Stimulated activated CD4-positive, alpha-beta T cell treated with anti-CD3 and anti-CD28 coated beads, Interleukin-2, amount 100 ng/mL, for 48 hours (primary cell): ENCODE measurements at regions not wholly inside any gene's neighbourhood (a gene's known extent, or its start where the extent isn't known, plus 50 kb on each side); places are given as distances from the start of the nearest gene placed in this dataset.

Experiments used
- DNase-seq, 2 donors: peaks; one replicate each; pipeline ENCODE4 v3.0.0-alpha.2; 2020

DNA sequence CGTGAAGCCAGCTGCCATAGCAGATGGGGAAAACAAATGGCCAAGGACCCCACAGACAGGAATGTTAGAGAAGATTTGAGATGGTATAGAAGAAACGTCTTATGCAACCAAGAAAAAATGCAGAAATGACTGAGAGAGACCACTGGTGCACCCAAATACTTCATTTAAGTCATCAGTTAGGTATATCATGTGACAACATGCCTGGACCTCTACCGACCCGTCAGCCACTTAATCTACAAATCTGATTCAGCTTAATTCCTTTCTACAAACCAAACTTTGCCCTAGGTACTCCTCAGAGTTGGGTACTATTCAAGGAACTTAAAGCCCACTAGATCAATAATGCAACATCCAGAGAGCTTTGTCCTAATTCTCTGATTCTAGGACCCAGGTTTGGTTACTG, 126.0 kb upstream of the UBE2E2 start:
- no peak for DNase-seq

DNA sequence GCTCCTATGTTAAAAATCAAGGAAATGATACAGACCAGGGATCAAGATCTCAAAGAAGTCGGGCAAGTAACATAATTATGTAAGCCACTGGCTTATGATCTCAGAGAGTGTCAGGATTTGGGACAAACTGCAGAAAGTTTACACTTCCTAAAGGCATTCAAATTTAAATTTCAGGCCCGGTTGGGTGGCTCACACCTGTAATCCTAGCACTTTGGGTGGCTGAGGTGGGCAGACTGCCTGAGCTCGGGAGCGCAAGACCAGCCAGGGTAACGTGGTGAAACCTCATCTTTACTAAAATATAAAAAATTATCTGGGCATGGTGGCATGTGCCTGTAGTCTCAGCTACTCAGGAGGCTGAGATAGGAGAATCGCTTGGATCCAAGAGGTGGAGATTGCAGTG, 124.4 kb upstream of the UBE2E2 start:
- no peak for DNase-seq

DNA sequence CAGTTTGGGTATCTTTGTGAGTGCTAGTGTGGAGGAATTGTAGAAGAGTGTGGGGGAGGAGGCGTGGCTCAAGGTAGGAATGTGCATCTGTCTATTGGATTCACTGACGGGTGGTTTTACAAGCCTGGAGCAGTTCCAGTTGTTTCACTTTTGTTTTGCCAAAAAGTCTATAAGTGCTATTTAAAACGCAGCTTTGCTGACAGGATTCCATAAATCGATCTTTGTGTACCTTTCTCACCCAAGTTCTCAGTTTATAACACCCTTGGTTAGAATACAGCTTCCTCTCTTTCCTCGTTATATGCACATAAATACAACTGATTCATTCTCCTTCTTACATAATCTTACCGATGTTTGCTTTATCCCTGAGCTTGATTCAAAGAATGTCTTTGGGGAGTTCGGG, 123.2 kb upstream of the UBE2E2 start:
- DNase-seq: no peak

GRCh38 chr3:23083701-23084100, 119.4 kb upstream of the UBE2E2 start:
- DNase-seq: no peak

DNA sequence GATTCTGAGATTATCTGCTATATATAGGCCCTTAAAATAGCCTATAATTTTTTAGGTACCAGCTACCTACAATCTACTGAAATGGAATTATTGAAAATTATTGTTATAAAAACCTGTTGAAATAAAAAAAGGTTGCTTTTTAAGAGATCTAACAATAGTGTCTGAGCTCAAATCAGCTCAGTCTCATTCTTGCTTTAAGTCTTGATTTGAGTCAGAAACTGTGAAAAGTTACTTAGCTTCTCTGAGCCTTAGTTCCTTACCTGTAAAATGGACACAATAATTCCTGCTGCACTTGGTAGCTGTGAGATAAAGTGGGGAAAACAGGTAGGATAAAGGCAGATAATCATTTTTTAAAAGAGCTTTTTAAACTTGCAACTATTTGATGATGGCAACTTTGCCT, 118.8 kb upstream of the UBE2E2 start:
- DNase-seq: no peak

DNA sequence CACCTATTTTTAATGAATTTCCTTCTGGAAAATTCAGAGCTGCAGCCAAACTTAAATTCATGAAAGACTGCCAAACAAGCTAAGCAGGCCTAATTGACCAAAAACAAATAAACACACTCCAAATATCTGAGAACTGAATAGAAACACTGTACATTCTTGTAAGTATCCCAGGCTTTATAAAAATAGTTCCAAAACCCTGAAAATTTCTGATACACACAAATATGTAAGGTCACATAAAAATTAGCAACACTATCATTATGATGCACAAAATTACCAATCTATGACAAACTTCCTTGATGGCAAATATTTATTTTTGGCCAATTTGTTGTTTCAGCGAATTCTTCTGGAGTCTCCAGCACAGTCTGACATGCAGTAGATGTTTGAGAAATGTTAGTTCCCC, 117.9 kb upstream of the UBE2E2 start:
- DNase-seq: no peak

- DNase-seq: no peak
Measured at GRCh38 chr3:23086331-23086730, 116.8 kb upstream of the UBE2E2 start.

DNA sequence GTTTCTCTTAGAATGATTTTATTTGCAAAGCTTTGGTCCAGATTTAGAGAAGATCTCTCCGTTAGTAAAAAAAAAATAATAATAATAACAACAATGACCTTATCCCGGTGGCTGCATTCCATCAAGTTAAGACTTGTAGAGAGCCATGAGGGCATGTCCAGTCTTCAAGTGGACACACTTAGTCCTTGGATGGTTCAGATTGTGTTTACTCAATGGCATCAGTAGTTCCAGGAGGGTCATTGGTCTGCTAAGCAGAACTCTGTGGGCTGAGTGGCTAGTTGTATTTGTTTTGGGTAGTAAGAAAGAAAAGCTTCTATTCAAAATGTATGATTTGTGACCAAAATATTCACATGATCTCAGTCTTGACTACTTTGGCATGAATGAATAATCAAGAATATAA, 116.3 kb upstream of the UBE2E2 start:
- DNase-seq: no peak

DNA sequence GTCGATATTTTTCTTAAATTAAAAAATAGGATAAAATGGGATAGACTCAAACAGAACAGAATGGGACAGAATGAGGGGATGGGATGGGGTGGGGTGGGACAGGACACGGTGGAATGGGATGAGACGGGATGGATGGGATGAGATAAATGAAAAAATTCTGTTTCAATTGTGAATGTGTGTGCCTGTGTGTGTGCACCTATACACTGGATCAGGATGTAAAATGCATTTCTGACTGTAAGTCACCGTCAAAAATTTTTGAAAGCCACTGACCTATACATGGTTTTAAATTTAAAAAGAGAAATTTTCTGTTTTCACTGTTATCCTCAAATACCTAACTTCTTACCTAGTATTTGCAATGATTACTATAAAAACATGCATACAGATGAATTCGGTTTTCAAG, 108.7 kb upstream of the UBE2E2 start:
- no peak for DNase-seq

DNA sequence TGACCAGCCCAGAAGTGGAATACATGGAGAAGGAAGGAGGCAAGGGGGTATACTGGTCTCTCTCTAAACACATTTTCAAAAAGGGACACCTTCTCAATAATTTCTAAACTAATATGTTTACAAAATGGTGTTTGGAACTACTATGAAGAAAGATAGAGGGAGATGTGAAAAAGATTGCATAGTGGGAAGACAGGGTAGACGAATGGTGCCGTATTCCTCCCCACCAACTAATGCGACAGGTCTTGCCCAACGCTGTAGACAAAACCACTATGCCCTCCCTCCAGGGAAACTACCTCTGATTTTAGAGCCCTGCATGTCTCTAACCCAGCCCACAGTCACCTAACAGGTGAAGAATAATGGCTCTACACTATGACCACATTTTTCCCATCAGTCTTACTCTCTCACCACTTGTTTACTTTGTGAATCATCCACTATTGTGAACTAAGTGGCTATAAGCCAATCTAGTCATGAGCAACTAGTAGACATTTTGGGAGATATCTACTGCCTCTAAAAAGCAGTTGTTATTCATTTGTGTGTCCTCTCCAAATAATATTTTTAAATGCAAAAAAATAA, 108.2 kb upstream of the UBE2E2 start:
- no peak for DNase-seq

DNA sequence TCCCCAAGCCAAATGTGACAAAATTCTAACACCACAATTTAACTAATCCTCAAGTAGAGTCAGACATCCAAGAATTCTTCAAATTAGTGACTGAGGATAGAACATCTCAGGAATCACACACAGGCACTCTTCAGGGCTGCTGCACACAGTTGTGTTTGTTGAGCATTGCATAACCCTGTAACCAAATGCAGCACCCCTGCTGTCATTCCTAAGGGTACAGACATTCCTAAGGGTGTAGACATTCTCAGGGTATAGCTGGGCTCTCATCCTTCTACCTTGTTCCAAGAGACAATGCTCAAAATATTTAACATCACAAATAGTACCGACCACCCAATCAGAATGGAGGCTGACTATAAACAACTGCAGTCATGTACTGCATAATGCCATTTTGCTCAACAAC, 107.1 kb upstream of the UBE2E2 start:
- DNase-seq: no peak

DNA sequence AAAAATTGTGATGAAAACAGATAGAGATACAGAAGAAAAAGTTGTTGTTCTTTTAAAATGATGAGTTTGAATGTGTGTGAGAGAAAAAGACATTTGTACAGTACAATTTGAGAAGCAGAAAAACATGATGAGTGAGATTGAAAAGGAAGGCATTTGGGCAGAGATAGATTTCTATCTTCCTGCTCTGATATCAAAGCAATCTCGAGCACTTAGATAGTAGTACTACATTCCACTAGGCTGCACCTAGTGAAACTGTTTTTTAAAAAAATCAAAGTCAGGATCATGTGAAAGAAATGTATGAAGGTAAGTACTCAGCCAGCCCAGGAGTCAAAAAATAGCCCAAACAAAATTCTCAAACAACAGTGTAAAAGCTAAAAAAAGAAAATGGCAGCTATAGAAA, 104.1 kb upstream of the UBE2E2 start:
- no peak for DNase-seq

DNA sequence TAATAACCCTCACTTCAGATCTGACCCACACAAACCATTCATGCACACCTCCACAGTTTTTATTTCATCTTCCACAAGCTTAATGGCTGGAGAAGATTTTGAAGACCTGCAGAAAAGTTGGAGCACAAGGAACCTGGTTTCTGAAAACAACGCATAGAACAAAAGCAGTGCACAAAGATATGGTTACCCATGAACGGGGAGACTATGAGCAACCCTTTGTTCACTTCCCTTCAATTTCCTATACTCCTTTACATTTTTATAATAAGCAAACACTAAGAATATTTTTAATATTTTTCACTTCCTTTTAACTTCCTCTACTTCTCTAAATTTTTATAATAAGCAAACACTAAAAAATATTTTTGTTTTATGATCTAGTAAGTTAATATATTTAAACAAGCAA, 103.5 kb upstream of the UBE2E2 start:
- no peak for DNase-seq

DNA sequence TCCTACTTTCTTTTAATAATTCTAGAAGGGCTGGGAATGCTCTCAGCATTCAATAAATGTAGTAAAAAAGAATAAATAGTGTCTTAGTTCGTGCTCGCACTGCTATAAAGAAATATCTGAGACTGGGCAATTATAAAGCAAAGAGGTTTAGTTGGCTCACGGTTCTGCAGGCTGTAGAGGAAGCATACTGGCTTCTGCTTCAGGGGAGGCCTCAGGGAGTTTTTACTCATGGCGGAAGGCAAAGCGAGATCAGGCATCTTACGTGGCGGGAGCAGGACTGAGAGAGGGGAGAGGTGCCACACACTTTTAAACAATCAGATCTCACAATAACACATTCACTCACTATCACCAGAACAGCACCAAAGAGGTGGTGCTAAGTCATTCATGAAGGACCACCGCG, 103.0 kb upstream of the UBE2E2 start:
- no peak for DNase-seq

GRCh38 chr3:23103764-23104163, 99.4 kb upstream of the UBE2E2 start:
- DNase-seq: no peak

- DNase-seq: no peak
Measured at GRCh38 chr3:23105048-23105447, 98.1 kb upstream of the UBE2E2 start.

DNA sequence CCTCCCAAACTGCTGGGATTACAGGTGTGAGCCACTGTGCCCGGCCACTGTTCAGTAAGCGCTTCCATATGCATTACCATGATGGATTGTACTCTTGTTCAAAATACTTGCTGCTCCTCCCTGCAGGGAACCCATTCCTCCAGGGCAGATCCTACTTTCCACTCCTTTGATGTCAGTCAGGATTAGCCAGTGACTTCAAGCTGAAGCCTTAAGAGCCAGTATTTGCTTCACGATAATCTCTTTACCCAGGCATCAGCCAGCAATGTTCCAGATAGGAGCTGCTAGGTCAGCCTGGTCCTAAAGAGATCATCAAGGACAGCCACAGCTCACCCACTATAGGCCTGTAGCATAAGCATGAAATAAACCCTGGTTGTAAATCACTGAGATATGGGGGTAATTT, 96.5 kb upstream of the UBE2E2 start:
- DNase-seq: no peak

GRCh38 chr3:23107221-23107620, 95.9 kb upstream of the UBE2E2 start:
- no peak for DNase-seq

GRCh38 chr3:23108451-23109057, 94.6 kb upstream of the UBE2E2 start:
- no peak for DNase-seq

DNA sequence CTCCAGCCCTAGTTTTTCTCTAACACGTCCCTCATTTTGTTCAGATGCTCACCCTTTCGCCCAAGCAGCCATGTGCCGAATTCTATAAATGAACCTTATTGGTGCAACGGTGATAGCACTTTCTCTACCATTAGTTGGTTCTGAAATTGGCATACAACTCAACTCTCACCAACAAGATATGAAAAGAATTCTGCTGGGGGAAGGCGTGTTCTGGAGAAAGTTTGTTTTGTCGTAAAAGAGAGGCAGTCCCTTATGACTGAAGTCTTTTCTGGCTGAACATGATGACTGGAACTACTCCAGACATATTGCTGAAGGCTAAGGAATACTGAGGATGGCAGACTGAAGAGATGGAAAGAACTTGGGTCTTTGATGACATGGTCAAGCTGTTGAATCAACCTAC, 91.8 kb upstream of the UBE2E2 start:
- no peak for DNase-seq

GRCh38 chr3:23111797-23112196, 91.3 kb upstream of the UBE2E2 start:
- DNase-seq: no peak

DNA sequence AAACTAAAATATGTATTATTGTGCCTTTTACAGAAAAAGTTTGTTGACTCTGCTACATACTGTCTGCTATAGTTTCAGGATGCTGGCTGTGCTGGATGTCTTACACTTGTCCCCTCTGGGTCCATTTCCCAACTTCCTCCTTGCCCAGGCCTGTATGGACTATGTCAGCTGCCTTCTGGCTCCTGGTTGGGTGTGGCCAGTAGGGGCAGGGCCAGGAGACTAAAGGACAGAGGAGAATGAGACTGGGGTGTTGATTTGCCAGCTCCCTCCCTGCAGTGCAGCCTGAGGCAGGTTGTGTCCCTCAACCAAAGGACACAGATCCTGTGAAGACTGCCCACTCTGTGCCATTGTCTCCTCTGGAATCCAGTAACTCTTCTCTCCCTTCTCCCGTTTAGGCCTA, 90.6 kb upstream of the UBE2E2 start:
- no peak for DNase-seq

- DNase-seq: no peak
Measured at GRCh38 chr3:23113455-23114171, 89.5 kb upstream of the UBE2E2 start.

- DNase-seq: no peak
Measured at GRCh38 chr3:23114432-23114831, 88.7 kb upstream of the UBE2E2 start.
